PFSK-1 (cell line): ENCODE measurements at regions not wholly inside any gene's neighbourhood (a gene's known extent, or its start where the extent isn't known, plus 50 kb on each side); places are given as distances from the start of the nearest gene placed in this dataset.

Experiments used
- FOXP2 ChIP-seq: optimal IDR thresholded peaks from 2 replicates; pipeline ENCODE3; 2011; ENCODE audit warnings: borderline replicate concordance, control low read depth, inconsistent platforms; ENCODE audit not compliant: insufficient read depth; ENCODE audit errors: extremely low read length, extremely low read depth
- POLR2AphosphoS5 ChIP-seq: IDR thresholded peaks from 2 replicates; pipeline ENCODE4 v1.6.1; 2012; ENCODE audit warnings: low read depth, mild to moderate bottlenecking, control low read depth, low read length, moderate library complexity
- REST ChIP-seq, 2 experiments: IDR thresholded peaks; 2 replicates each; pipeline versions ENCODE4 v1.6.1 to v1.8.0; 2011 to 2012; ENCODE audit warnings: low read depth in 2 of 2, low read length in 2 of 2, control low read depth in 1 of 2, inconsistent platforms in 1 of 2, mild to moderate bottlenecking in 1 of 2, moderate library complexity in 1 of 2; ENCODE audit not compliant: insufficient read depth in 1 of 2
- SIN3A ChIP-seq: IDR thresholded peaks from 2 replicates; pipeline ENCODE4 v1.6.1; 2012; ENCODE audit warnings: mild to moderate bottlenecking, low read length, moderate library complexity, borderline replicate concordance; ENCODE audit not compliant: insufficient read depth
- TAF1 ChIP-seq: IDR thresholded peaks from 2 replicates; pipeline ENCODE4 v1.6.1; 2012; ENCODE audit warnings: low read length, control low read depth, borderline replicate concordance; ENCODE audit not compliant: insufficient read depth

- no peak for TF ChIP-seq SIN3A
- TF ChIP-seq FOXP2: no peak
- no peak for TF ChIP-seq POLR2AphosphoS5
- TF ChIP-seq REST (IDR thresholded peaks at IDR 0.05; ENCODE audit: insufficient read depth in 1 of 2, low read depth in 2 of 2, low read length in 2 of 2): no peak
- no peak for TF ChIP-seq TAF1
Measured at GRCh38 chr15:62426387-62426956, 261.4 kb upstream of the C2CD4B start.

GRCh38 chr15:62428259-62428658, 263.2 kb upstream of the C2CD4B start:
- TF ChIP-seq POLR2AphosphoS5: no peak
- no peak for TF ChIP-seq FOXP2
- TF ChIP-seq TAF1: no peak
- TF ChIP-seq REST (IDR thresholded peaks at IDR 0.05; ENCODE audit: insufficient read depth in 1 of 2, low read depth in 2 of 2, low read length in 2 of 2): no peak
- TF ChIP-seq SIN3A: no peak

GRCh38 chr15:62428851-62429598, 263.9 kb upstream of the C2CD4B start:
- TF ChIP-seq REST (IDR thresholded peaks at IDR 0.05; ENCODE audit: insufficient read depth in 1 of 2, low read depth in 2 of 2, low read length in 2 of 2) (no peak), TAF1 (no peak), POLR2AphosphoS5 (no peak), SIN3A (no peak), FOXP2 (no peak)

GRCh38 chr15:62430056-62430455, 265.0 kb upstream of the C2CD4B start:
- no peak for TF ChIP-seq REST (IDR thresholded peaks at IDR 0.05; ENCODE audit: insufficient read depth in 1 of 2, low read depth in 2 of 2, low read length in 2 of 2)
- no peak for TF ChIP-seq TAF1
- no peak for TF ChIP-seq SIN3A
- TF ChIP-seq FOXP2: no peak
- no peak for TF ChIP-seq POLR2AphosphoS5
